Large intestine (tissue), 3 donors: ENCODE measurements at regions not wholly inside any gene's neighbourhood (a gene's known extent, or its start where the extent isn't known, plus 50 kb on each side); places are given as distances from the start of the nearest gene placed in this dataset.

ENCODE experiments used
- DNase-seq, 2 donors: peaks; one replicate each; pipeline versions ENCODE4 v3.0.0 to v3.0.0-alpha.2; 2013
- H3K27ac ChIP-seq: one replicate; pipeline ENCODE4 v1.5.1; 2013; ENCODE audit warnings: low read length
- H3K27me3 ChIP-seq: 2 replicates; pipeline ENCODE4 v1.6.1; 2013; ENCODE audit warnings: low read length; ENCODE audit not compliant: control insufficient read depth, insufficient read depth
- H3K36me3 ChIP-seq: 2 replicates; pipeline ENCODE4 v1.6.1; 2013; ENCODE audit warnings: low read length; ENCODE audit not compliant: control insufficient read depth, insufficient read depth
- H3K4me1 ChIP-seq: one replicate; pipeline ENCODE4 v1.6.1; 2013; ENCODE audit warnings: low read length; ENCODE audit not compliant: control insufficient read depth, insufficient read depth
- H3K4me3 ChIP-seq: one replicate; pipeline ENCODE4 v1.5.1; 2013; ENCODE audit warnings: low read length
- H3K9me3 ChIP-seq: one replicate; pipeline ENCODE4 v1.6.1; 2013; ENCODE audit warnings: mild to moderate bottlenecking, low read depth, low read length, moderate library complexity; ENCODE audit not compliant: control insufficient read depth
- WGBS: methylation state at CpG from one replicate; pipeline ENCODE4 v1.1.5; 2013; ENCODE audit warnings: low lambda C conversion rate; ENCODE audit not compliant: insufficient coverage; 5-methylcytosine and 5-hydroxymethylcytosine counted together

DNA sequence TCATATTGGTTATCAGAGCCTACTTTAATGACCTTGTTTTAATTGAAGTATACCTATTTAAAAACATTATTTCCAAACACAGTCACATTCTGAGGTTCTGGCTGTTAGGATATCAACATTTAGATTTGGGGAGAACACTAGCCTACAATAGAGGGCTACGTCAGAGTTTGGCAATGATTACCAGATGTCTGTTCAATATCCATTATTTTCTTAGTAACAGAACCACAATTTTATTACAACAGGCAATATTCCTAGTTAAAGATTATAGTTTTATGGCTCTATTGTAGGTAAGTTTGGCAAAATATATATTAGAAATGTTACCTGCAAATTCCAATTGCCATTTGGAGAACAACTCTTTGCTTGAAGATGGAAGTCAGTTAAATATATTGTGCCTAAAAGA, 1163.1 kb upstream of the MIR17HG start:
- Histone ChIP-seq H3K27me3 (no peaks in the 10 kb centered on the region), H3K36me3 (no peaks in the 10 kb centered on the region), H3K4me1 (no peaks in the 10 kb centered on the region), H3K9me3 (no peaks in the 10 kb centered on the region), H3K27ac (no peak overlapping the region), H3K4me3 (no peak overlapping the region)
- no CpG with 5 or more reads among the region's 1 CpG for WGBS
- no peak for DNase-seq

DNA sequence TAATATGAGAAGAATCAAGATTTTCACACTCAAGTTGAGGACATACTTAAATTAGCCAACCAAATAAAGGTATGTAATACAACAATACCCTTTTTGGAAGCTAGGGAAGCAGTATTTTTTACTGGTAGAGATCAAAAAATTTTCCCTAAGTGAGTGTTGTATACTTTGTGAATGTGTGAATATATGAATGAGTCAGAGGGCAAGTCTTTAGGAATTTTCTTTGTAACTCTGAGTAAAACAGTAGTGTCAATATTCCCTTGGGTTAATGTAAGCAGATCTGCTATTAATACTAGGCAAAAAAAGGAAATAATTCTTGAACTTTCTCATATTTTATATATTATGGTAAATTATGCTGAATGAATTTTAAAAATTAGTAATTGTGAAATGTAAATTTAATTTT, 1161.8 kb upstream of the MIR17HG start:
- no peaks in the 10 kb centered on the region for H3K9me3 ChIP-seq
- H3K27ac ChIP-seq: no peak overlapping the region
- no peaks in the 10 kb centered on the region for H3K4me1 ChIP-seq
- H3K27me3 ChIP-seq: no peaks in the 10 kb centered on the region
- no peak overlapping the region for H3K4me3 ChIP-seq
- DNase-seq: no peak
- H3K36me3 ChIP-seq: no peaks in the 10 kb centered on the region

DNA sequence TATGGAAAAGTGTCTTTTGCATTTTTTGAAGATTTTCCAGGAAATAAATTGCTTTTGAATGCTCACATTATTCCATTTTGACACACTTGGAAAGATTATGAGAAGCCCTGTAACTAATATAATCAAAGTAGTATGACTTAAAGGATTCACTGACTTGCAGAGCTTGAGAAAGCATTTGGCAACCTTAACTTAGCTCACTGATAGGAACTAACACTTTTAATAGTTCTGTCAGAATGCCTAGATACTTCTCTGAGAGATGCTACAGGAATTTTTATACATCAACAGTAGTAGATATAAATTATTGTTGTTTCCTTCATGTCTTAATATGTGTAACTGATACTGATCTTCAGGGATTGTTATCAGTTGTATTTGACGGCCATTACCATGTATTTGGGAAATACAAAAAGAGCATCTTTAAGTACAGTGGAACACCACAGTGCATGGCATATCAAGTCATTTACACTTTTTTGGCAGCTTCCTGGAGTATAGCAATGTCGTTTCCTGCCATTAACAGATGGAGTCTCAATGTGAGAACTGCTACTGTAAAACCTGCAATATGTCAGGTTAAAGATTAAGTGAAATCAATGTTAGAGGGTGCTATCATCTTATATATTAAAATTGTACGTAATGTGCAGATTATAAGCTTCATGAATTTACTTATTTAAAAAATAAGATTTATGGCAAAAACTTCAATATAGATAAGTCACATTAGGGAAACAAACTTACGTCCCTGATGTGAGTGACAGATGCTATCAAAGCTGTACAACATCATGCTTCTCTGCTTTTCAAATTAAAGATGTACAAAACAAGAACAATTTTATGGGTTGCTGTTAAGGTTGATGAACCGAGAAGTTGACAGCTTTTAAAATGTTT, 1159.8 kb upstream of the MIR17HG start:
- H3K27me3 ChIP-seq: no peaks in the 10 kb centered on the region
- no peaks in the 10 kb centered on the region for H3K4me1 ChIP-seq
- H3K4me3 ChIP-seq: no peak overlapping the region
- 89% methylated on average over 2 of the region's 5 CpGs for WGBS
- DNase-seq: no peak
- no peaks in the 10 kb centered on the region for H3K9me3 ChIP-seq
- H3K36me3 ChIP-seq: no peaks in the 10 kb centered on the region
- H3K27ac ChIP-seq: no peak overlapping the region

DNA sequence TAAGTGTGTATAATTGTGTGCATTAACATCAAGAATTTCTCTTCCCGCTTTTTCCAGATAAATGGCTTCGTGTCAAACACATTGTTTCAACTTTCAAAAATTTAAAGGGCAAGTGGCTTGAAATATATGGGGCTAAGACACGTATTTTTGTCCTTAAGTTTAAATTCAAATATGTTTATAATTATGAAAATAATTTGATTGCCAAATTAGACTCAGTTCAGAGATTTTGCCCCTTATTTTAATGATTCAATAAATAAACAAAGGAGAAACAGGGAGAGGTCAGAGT, 1159.2 kb upstream of the MIR17HG start:
- no peaks in the 10 kb centered on the region for H3K4me1 ChIP-seq
- H3K36me3 ChIP-seq: no peaks in the 10 kb centered on the region
- no peaks in the 10 kb centered on the region for H3K27me3 ChIP-seq
- H3K9me3 ChIP-seq: no peaks in the 10 kb centered on the region
- 93% methylated on average over 3 of the region's 3 CpGs for WGBS
- no peak for DNase-seq
- no peak overlapping the region for H3K4me3 ChIP-seq
- H3K27ac ChIP-seq: no peak overlapping the region

DNA sequence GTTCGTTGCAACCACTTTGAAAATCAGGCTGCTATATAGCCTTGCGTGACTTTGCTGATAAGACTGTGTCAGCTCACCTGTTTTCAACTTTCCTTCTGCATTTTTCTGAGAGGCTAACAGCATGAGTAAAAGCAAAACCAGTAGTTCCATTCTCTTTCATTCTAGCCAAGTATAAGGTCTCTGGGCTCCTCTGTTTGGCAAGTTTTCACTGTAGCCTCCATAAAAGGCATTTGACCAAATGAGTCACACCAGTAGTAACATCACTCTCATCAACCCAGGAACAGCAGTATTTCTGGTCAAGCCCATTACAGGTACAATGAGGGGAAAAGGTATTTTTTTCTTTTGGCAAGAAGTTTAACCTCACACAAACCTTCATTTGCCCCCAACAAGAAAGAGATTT, 1149.8 kb upstream of the MIR17HG start:
- no peak for DNase-seq
- H3K36me3 ChIP-seq: no peaks in the 10 kb centered on the region
- no peaks in the 10 kb centered on the region for H3K4me1 ChIP-seq
- no peaks in the 10 kb centered on the region for H3K9me3 ChIP-seq
- WGBS: 73% methylated on average over 2 of the region's 2 CpGs
- H3K27me3 ChIP-seq: no peaks in the 10 kb centered on the region
- no peak overlapping the region for H3K27ac ChIP-seq
- no peak overlapping the region for H3K4me3 ChIP-seq

DNA sequence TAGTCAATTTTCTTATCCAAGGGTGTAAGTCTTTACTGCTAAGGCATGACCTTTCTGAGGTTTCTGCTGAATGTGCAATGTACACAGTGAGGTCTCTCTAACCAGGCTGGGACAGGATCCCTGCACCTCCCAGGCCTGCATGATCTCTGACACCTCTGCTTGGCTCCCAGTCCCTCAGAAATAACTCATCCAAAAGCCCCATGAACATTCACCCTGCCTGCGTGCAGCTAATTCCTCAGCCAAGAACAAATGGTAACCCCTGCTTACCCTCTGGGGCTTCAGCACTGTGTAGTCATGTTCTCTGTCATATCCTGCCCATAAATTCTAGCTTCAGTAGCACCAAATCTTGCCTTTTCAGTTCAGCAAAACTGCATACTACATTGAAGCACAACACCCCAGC, 1146.3 kb upstream of the MIR17HG start:
- Histone ChIP-seq H3K4me1 (no peaks in the 10 kb centered on the region), H3K9me3 (no peaks in the 10 kb centered on the region), H3K36me3 (no peaks in the 10 kb centered on the region), H3K27me3 (no peaks in the 10 kb centered on the region), H3K4me3 (no peak overlapping the region), H3K27ac (no peak overlapping the region)
- no CpG with 5 or more reads among the region's 1 CpG for WGBS
- no peak for DNase-seq

DNA sequence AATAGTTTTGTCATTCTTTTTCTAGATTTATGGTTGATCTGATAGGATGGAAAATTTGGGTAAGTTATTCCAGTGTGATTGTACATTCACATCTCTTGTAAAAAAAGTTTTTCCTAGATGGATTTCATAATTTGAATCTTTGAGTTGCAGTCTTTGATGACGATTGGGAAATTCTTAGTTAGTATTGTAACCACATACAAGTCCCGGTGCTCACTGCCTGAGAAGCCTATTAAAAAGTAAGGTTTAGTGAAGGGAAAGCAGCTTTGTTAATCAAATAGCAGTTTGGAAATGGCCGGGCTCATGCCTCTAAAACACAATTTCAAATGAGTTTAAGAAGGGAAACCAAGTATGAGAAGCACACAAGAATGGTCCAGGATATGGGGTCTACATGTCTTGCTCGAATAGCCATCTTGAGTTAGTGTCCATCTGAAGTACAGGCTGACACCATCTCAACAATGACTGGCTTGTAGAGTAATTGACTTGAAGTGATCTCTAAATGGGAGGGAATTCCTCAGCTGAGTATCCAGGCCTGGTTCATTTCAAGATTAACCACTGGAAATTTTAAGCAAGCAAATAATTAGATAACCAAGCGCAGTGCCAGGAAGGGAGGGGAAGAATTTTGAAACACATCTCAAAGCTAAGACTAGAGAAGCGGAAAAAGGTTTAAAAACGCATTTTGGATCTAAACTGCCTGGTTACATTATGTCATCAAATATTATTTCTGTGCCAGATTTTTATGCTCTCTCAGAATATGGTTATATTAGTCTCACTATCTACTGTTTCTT, 1145.6 kb upstream of the MIR17HG start:
- Histone ChIP-seq H3K27me3 (no peaks in the 10 kb centered on the region), H3K9me3 (no peaks in the 10 kb centered on the region), H3K36me3 (no peaks in the 10 kb centered on the region), H3K27ac (no peak overlapping the region), H3K4me3 (no peak overlapping the region), H3K4me1 (no peaks in the 10 kb centered on the region)
- no peak for DNase-seq
- WGBS: 73% methylated on average over 3 of the region's 7 CpGs

DNA sequence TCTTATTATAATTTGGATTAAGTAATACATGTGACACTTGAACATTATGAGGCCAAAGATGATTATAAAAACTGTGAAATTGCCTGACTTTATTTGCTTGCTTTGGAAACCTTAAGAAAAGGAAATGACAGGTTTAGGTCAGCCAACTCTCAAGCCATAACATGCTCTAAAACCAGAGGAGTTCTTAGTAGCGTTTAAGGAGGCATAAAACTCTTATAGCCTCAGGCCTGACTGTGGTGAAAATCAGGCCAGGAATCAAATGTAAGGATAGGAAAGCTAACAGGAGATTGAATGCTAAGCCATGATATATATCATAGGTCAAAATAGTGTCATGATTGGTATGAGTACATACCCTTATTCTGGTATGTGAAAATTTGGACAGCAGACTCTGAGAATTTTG, 1142.4 kb upstream of the MIR17HG start:
- Histone ChIP-seq H3K4me1 (no peaks in the 10 kb centered on the region), H3K9me3 (no peaks in the 10 kb centered on the region), H3K4me3 (no peak overlapping the region), H3K36me3 (no peaks in the 10 kb centered on the region), H3K27ac (no peak overlapping the region), H3K27me3 (no peaks in the 10 kb centered on the region)
- WGBS: no CpG with 5 or more reads among the region's 1 CpG
- DNase-seq: no peak

DNA sequence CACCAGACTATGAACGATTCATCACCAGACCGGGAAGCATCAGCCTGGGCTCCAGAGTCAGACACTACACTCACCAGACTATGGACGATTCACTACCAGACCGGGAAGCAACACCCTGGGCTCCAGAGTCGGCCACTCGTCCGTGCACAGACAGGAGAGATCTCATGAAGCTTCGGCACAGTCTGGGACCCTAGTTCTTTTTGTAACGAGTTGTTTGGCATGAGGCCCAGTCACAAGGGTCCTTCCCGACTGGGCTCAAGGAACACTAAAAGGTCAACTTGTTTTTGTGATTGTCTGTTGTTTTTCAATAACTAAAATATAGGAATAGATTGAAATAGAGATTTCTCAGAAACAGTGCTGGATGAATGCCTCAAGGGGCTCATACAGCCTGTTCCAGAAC, 1141.6 kb upstream of the MIR17HG start:
- no peak for DNase-seq
- no CpG with 5 or more reads among the region's 10 CpGs for WGBS

DNA sequence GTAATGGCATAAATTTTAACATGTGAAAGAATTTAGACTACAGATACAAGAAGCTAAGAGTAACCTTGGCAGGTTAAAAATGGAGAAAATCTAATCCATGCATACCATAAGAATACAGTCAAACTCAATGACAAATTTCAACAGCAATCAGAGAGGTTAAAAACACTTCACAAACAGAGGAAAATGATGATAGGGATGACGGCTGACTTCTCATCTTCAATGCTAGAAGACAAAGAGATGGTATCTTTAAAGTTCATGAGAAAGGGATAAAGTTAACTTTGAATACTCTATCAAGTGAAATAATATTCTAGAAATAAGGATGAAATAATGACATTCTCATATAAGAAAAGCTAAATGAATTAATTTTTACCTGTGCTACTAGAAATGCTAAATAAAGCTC, 1130.2 kb upstream of the MIR17HG start:
- Histone ChIP-seq H3K36me3 (no peaks in the 10 kb centered on the region), H3K27me3 (no peaks in the 10 kb centered on the region), H3K4me3 (no peak overlapping the region), H3K27ac (no peak overlapping the region), H3K9me3 (no peaks in the 10 kb centered on the region), H3K4me1 (no peaks in the 10 kb centered on the region)
- WGBS: no CpG with 5 or more reads among the region's 1 CpG
- DNase-seq: no peak

More for the DNA sequence above, 1141.6 kb upstream of the MIR17HG start:
- H3K9me3 ChIP-seq: no peaks in the 10 kb centered on the region
- H3K27me3 ChIP-seq: no peaks in the 10 kb centered on the region
- H3K36me3 ChIP-seq: no peaks in the 10 kb centered on the region
- H3K4me1 ChIP-seq: no peaks in the 10 kb centered on the region
- no peak overlapping the region for H3K4me3 ChIP-seq
- H3K27ac ChIP-seq: no peak overlapping the region

DNA sequence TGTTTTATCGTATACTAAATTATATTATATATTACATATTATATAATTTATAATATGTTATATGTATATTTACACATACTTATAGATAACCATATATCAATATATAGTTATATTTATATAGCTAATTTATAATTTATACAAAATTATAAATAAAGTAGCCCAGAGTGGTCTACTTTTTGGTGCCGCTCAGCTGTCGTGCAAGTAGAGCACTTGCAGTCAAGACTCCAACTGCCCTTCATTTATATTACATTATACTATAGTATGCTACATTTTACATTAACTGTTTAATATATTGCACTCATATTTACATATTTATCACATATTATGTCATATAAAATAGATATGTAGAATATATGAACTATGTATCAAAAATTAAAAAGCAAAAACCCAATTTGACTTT, 1124.7 kb upstream of the MIR17HG start:
- WGBS: 100% methylated on average over 1 of the region's 3 CpGs
- H3K27me3 ChIP-seq: no peaks in the 10 kb centered on the region
- no peak overlapping the region for H3K27ac ChIP-seq
- H3K9me3 ChIP-seq: no peaks in the 10 kb centered on the region
- no peak for DNase-seq
- no peak overlapping the region for H3K4me3 ChIP-seq
- H3K4me1 ChIP-seq: no peaks in the 10 kb centered on the region
- H3K36me3 ChIP-seq: no peaks in the 10 kb centered on the region
